ENCODE measurements at regions not wholly inside any gene's neighbourhood (a gene's known extent, or its start where the extent isn't known, plus 50 kb on each side); places are given as distances from the start of the nearest gene placed in this dataset.

- peak in 1 of 6 experiments; percentile 13 for TF ChIP-seq CTCF (IDR thresholded peaks at IDR 0.05)
- peak in 1 of 2 donors; percentile 37 for TF ChIP-seq POLR2AphosphoS5 (IDR thresholded peaks at IDR 0.05)
- TF ChIP-seq POLR2A (IDR thresholded peaks at IDR 0.05) = no peak
Measured at GRCh38 chr6:14799928-14800327, 445.9 kb upstream of the JARID2 start.

Data from upper lobe of left lung (tissue), 4 donors.